ENCODE measurements at regions not wholly inside any gene's neighbourhood (a gene's known extent, or its start where the extent isn't known, plus 50 kb on each side); places are given as distances from the start of the nearest gene placed in this dataset.

DNA sequence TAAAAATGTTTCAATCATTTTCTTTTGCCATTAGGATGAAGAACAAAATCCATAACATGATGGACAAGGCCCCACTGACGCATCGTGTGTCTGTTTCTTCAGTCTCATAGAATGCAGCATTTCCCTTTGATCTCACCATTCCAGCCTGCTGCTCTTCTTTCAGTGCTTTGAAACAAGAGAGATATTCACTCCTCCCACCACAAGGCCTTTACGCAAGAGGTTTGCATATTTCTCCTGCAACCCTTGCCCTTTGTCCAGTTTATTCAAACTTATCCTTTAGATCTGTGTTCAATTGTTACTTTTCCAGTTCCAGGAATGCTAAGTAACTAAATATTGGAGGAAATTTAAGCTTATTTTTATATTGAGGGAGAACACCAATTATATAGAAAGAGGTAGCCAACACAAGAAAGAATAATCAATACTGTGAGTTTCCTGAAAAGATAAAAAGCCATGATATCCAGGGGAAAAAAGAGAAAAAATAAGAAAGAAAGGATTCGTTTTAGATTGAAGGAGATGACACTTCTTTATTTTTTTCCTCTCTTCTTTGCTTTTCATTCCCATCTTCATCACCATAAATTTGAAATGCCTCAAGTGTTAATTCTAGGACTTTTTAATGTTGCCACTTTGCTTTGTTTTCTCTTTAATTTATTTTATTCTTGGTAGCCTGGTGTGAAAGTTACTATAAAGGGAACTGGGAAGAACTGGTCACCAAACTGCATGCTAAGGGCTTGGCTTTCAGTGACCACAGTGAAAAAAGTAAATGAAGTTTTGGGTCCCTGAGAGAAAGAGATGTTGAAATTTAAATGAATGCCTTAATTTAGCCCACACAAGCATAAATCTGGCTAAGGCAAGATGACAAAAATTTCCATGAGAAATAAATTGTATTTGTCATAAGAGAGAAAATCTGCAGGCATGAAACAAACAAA is 102.1 kb downstream of the KIF2B start:
- Histone ChIP-seq H4K20me1 (ENCODE audit: insufficient read depth) (no peaks in the 10 kb centered on the region), H3K79me2 (ENCODE audit: low read depth) (no peaks in the 10 kb centered on the region), H3K9me3 (ENCODE audit: insufficient read depth, low read depth) (no peaks in the 10 kb centered on the region), H3K27me3 (ENCODE audit: insufficient read depth, low read depth) (no peaks in the 10 kb centered on the region), H2AFZ (no peak overlapping the region), H3K36me3 (ENCODE audit: low read depth) (no peaks in the 10 kb centered on the region), H3F3A (ENCODE audit: insufficient read depth, low read depth) (no peaks in the 10 kb centered on the region), H3K4me2 (no peak overlapping the region), H3K27ac (no peak overlapping the region), H3K4me1 (replicated peaks; ENCODE audit: insufficient read depth) (no peaks in the 10 kb centered on the region), H3K4me3 (no peak overlapping the region), H3K9me2 (ENCODE audit: insufficient read depth) (no peaks in the 10 kb centered on the region)
- TF ChIP-seq EZH2 (IDR thresholded peaks at IDR 0.05; ENCODE audit: low read depth): no peak
- TF ChIP-seq, protein P1, sequence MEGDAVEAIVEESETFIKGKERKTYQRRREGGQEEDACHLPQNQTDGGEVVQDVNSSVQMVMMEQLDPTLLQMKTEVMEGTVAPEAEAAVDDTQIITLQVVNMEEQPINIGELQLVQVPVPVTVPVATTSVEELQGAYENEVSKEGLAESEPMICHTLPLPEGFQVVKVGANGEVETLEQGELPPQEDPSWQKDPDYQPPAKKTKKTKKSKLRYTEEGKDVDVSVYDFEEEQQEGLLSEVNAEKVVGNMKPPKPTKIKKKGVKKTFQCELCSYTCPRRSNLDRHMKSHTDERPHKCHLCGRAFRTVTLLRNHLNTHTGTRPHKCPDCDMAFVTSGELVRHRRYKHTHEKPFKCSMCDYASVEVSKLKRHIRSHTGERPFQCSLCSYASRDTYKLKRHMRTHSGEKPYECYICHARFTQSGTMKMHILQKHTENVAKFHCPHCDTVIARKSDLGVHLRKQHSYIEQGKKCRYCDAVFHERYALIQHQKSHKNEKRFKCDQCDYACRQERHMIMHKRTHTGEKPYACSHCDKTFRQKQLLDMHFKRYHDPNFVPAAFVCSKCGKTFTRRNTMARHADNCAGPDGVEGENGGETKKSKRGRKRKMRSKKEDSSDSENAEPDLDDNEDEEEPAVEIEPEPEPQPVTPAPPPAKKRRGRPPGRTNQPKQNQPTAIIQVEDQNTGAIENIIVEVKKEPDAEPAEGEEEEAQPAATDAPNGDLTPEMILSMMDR (conservative IDR thresholded peaks at IDR 0.05): no peak
- intact Hi-C loops (cut with micrococcal nuclease; ENCODE audit: unreplicated experiment): no loop called here
- POLR2A ChIA-PET (ENCODE audit: unreplicated experiment): no interaction called here
- CTCF ChIA-PET: no interaction called here
- BruUV-seq (replicated peaks): no TSS peak
- no peak for DNase-seq

DNA sequence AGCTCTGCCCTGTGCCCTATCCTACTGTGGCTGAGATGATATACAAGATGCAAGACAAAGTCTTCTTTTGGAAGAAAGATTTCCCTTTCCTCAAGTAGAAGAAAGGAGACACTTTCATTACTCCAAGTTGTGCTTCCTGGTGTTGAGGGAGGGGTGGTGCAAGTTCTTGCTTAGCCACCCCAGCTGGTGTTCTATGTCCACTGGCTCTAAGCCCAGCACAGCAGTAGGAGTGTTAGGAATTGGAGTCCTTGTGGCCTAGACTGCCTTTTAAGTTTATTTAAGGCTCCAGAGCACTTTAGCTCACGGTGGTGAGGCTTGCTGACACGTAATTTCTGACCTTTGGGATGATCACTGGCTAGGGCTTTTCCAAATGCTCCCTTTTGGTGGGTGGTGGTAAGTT is 109.7 kb downstream of the KIF2B start:
- H3F3A ChIP-seq (ENCODE audit: insufficient read depth, low read depth): no peaks in the 10 kb centered on the region
- no peak overlapping the region for H3K4me3 ChIP-seq
- no peak overlapping the region for H2AFZ ChIP-seq
- no TSS peak for BruUV-seq (replicated peaks)
- no peak for DNase-seq
- H3K9me3 ChIP-seq (ENCODE audit: insufficient read depth, low read depth): no peaks in the 10 kb centered on the region
- no peak overlapping the region for H3K27ac ChIP-seq
- no peaks in the 10 kb centered on the region for H4K20me1 ChIP-seq (ENCODE audit: insufficient read depth)
- no peak for TF ChIP-seq EZH2 (IDR thresholded peaks at IDR 0.05; ENCODE audit: low read depth)
- TF ChIP-seq, protein P1 (conservative IDR thresholded peaks at IDR 0.05): no peak
- H3K4me2 ChIP-seq: no peak overlapping the region
- POLR2A ChIA-PET (ENCODE audit: unreplicated experiment): no interaction called here
- H3K36me3 ChIP-seq (ENCODE audit: low read depth): no peaks in the 10 kb centered on the region
- CTCF ChIA-PET: no interaction called here
- intact Hi-C loops (cut with micrococcal nuclease; ENCODE audit: unreplicated experiment): no loop called here
- no peaks in the 10 kb centered on the region for H3K79me2 ChIP-seq (ENCODE audit: low read depth)
- no peaks in the 10 kb centered on the region for H3K27me3 ChIP-seq (ENCODE audit: insufficient read depth, low read depth)
- H3K4me1 ChIP-seq (replicated peaks; ENCODE audit: insufficient read depth): no peaks in the 10 kb centered on the region
- no peaks in the 10 kb centered on the region for H3K9me2 ChIP-seq (ENCODE audit: insufficient read depth)

DNA sequence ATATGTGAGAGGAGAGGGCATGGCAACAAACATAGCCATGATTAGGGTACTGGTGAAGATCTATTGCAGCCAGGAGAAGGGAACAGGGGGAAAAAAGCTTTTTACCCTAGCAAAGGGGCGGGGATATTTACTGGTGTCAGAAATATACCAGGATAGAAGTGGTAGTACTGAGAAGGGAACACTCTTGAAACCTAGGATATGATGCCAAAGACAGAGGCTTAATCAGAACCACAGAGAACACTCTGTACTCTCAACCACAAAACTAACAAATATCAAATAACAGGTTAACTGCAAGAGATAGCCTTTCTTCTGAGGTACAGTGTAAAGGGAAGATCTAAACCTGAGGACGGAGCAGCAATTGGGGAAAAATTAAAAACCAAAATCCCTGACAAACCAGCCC is 112.2 kb downstream of the KIF2B start:
- Histone ChIP-seq H3K4me2 (no peak overlapping the region), H3F3A (ENCODE audit: insufficient read depth, low read depth) (no peaks in the 10 kb centered on the region), H3K9me2 (ENCODE audit: insufficient read depth) (no peaks in the 10 kb centered on the region), H3K4me3 (no peak overlapping the region), H4K20me1 (ENCODE audit: insufficient read depth) (no peaks in the 10 kb centered on the region), H3K9me3 (ENCODE audit: insufficient read depth, low read depth) (no peaks in the 10 kb centered on the region), H3K4me1 (replicated peaks; ENCODE audit: insufficient read depth) (no peaks in the 10 kb centered on the region), H3K27me3 (ENCODE audit: insufficient read depth, low read depth) (no peaks in the 10 kb centered on the region), H2AFZ (no peak overlapping the region), H3K27ac (no peak overlapping the region), H3K79me2 (ENCODE audit: low read depth) (no peaks in the 10 kb centered on the region), H3K36me3 (ENCODE audit: low read depth) (no peaks in the 10 kb centered on the region)
- POLR2A ChIA-PET (ENCODE audit: unreplicated experiment): no interaction called here
- CTCF ChIA-PET: no interaction called here
- no TSS peak for BruUV-seq (replicated peaks)
- DNase-seq: no peak
- intact Hi-C loops (cut with micrococcal nuclease; ENCODE audit: unreplicated experiment): no loop called here
- TF ChIP-seq, protein P1 (conservative IDR thresholded peaks at IDR 0.05): no peak
- TF ChIP-seq EZH2 (IDR thresholded peaks at IDR 0.05; ENCODE audit: low read depth): no peak
